Body of pancreas (tissue), 4 donors: ENCODE measurements at regions not wholly inside any gene's neighbourhood (a gene's known extent, or its start where the extent isn't known, plus 50 kb on each side); places are given as distances from the start of the nearest gene placed in this dataset.

Source experiments
- ATAC-seq: fragments of 150-250 bp; one replicate; pipeline ENCODE4 v1.9.1; 2016
- DNase-seq, 4 donors: peaks; one replicate each; pipeline ENCODE4 v3.0.0-alpha.2; 2019
- H3K27ac ChIP-seq, 4 donors: fragments of 200-600 bp; sonication (generic); 1 replicate in 3 of 4; 2 replicates in 1 of 4; pipeline versions ENCODE4 v1.5.1 to v1.6.1; 2016 to 2019; ENCODE audit warnings: mild to moderate bottlenecking in 1 of 4, mixed read lengths in 1 of 4, moderate library complexity in 1 of 4
- H3K27me3 ChIP-seq, 2 donors: fragments of 200-600 bp; sonication (generic); one replicate each; pipeline ENCODE4 v1.6.0; 2016; ENCODE audit warnings: mild to moderate bottlenecking in 1 of 2
- H3K36me3 ChIP-seq, 2 donors: fragments of 200-600 bp; sonication (generic); replicated peaks in 1 of 2; 2 replicates each; pipeline ENCODE4 v1.5.1; 2016; ENCODE audit warnings: low read depth in 2 of 2; ENCODE audit not compliant: insufficient read depth in 1 of 2
- H3K4me1 ChIP-seq: fragments of 200-600 bp; sonication (generic); one replicate; pipeline ENCODE4 v1.6.0; 2016
- H3K4me3 ChIP-seq, 2 donors: fragments of 200-600 bp; sonication (generic); 1 replicate in 1 of 2; 2 replicates in 1 of 2; pipeline ENCODE4 v1.5.1; 2016 to 2019
- H3K9me3 ChIP-seq, 3 donors: fragments of 200-600 bp; sonication (generic); 1 replicate in 2 of 3; 2 replicates in 1 of 3; pipeline ENCODE4 v1.5.1; 2016
- POLR2A ChIP-seq, 3 donors: fragments of 450-650 bp; IDR thresholded peaks; one replicate each; pipeline ENCODE4 v1.6.1; 2016; ENCODE audit warnings: antibody characterized with exemption in 3 of 3, mild to moderate bottlenecking in 2 of 3
- WGBS, 2 donors: methylation state at CpG; one replicate each; pipeline ENCODE4 v1.1.5; 2017; 5-methylcytosine and 5-hydroxymethylcytosine counted together
- intact Hi-C: fragments of 100-400 bp; cut with DNase I; formaldehyde crosslinking; loops from one replicate; pipeline ENCODE4 v1.15.1; 2023
- TF ChIP-seq, protein P1 (sequence below), 7 experiments: fragments of 450-650 bp in 4 of 7; fragments of 200-600 bp in 3 of 7; sonication (generic) in 3 of 7; IDR thresholded peaks; one replicate each; pipeline ENCODE4 v1.5.1; 2016 to 2019; ENCODE audit warnings: antibody characterized with exemption in 7 of 7

GRCh38 chrX:134162032-134162431 is 75.0 kb upstream of the CCDC160 start:
- H3K4me1 ChIP-seq, result no peaks in the 10 kb centered on the region
- ATAC-seq (no peak), DNase-seq (no peak)
- H3K27me3 ChIP-seq, result no peaks in the 10 kb centered on the region
- TF ChIP-seq, protein P1, sequence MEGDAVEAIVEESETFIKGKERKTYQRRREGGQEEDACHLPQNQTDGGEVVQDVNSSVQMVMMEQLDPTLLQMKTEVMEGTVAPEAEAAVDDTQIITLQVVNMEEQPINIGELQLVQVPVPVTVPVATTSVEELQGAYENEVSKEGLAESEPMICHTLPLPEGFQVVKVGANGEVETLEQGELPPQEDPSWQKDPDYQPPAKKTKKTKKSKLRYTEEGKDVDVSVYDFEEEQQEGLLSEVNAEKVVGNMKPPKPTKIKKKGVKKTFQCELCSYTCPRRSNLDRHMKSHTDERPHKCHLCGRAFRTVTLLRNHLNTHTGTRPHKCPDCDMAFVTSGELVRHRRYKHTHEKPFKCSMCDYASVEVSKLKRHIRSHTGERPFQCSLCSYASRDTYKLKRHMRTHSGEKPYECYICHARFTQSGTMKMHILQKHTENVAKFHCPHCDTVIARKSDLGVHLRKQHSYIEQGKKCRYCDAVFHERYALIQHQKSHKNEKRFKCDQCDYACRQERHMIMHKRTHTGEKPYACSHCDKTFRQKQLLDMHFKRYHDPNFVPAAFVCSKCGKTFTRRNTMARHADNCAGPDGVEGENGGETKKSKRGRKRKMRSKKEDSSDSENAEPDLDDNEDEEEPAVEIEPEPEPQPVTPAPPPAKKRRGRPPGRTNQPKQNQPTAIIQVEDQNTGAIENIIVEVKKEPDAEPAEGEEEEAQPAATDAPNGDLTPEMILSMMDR (IDR thresholded peaks at IDR 0.05), result no peak
- no peak for TF ChIP-seq POLR2A (IDR thresholded peaks at IDR 0.05)
- H3K9me3 ChIP-seq, result no peaks in the 10 kb centered on the region
- no peaks in the 10 kb centered on the region for H3K36me3 ChIP-seq
- intact Hi-C loops, result no loop called here
- H3K27ac ChIP-seq, result no peak overlapping the region
- no peak overlapping the region for H3K4me3 ChIP-seq

- 72% methylated on average over 1 of the region's 1 CpG; no CpG with 5 or more reads in 1 of the 2 donors for WGBS, 2 donors
- DNase-seq (no peak), ATAC-seq (no peak)
- Histone ChIP-seq H3K9me3 (no peaks in the 10 kb centered on the region), H3K4me3 (no peak overlapping the region), H3K4me1 (no peaks in the 10 kb centered on the region), H3K27me3 (no peaks in the 10 kb centered on the region), H3K36me3 (no peaks in the 10 kb centered on the region), H3K27ac (no peak overlapping the region)
- no peak for TF ChIP-seq POLR2A (IDR thresholded peaks at IDR 0.05)
- TF ChIP-seq, protein P1 (IDR thresholded peaks at IDR 0.05), result no peak
- intact Hi-C loops, result no loop called here
Measured at GRCh38 chrX:134163836-134164235, 73.1 kb upstream of the CCDC160 start.

- WGBS, 2 donors, result 61 to 63% methylated on average over 6 of the region's 6 CpGs
- TF ChIP-seq, protein P1 (IDR thresholded peaks at IDR 0.05), result no peak
- TF ChIP-seq POLR2A (IDR thresholded peaks at IDR 0.05), result no peak
- H3K36me3 ChIP-seq, result no peaks in the 10 kb centered on the region
- ATAC-seq (no peak), DNase-seq (no peak)
- intact Hi-C loops, result no loop called here
- H3K4me3 ChIP-seq, result no peak overlapping the region
- H3K27me3 ChIP-seq, result no peaks in the 10 kb centered on the region
- no peaks in the 10 kb centered on the region for H3K9me3 ChIP-seq
- no peaks in the 10 kb centered on the region for H3K4me1 ChIP-seq
- peak overlapping the region in 2 of 4 donors; percentile 17 to 58 for H3K27ac ChIP-seq
Measured at GRCh38 chrX:134167591-134168203, 69.3 kb upstream of the CCDC160 start.

GRCh38 chrX:134171661-134172587 is 65.1 kb upstream of the CCDC160 start:
- 1 to 3% methylated on average over 23 to 67 of the region's 74 CpGs for WGBS, 2 donors
- no peak for TF ChIP-seq POLR2A (IDR thresholded peaks at IDR 0.05)
- TF ChIP-seq, protein P1 (IDR thresholded peaks at IDR 0.05), result no peak
- intact Hi-C loops, result no loop called here

More at GRCh38 chrX:134171661-134172587, 65.1 kb upstream of the CCDC160 start:
- DNase-seq (peak; percentile 21 to 50 (median 34)), ATAC-seq (peak; percentile 55)
- peak overlapping the region; percentile 18 to 34 for H3K4me3 ChIP-seq
- peak overlapping the region in 1 of 4 donors; percentile 50 for H3K27ac ChIP-seq
- no peaks in the 10 kb centered on the region for H3K9me3 ChIP-seq
- peaks cover 7% of the 10 kb centered on the region for H3K4me1 ChIP-seq
- H3K36me3 ChIP-seq, result no peaks in the 10 kb centered on the region
- H3K27me3 ChIP-seq, result no peaks in the 10 kb centered on the region
